M059J (cell line): ENCODE measurements at regions not wholly inside any gene's neighbourhood (a gene's known extent, or its start where the extent isn't known, plus 50 kb on each side); places are given as distances from the start of the nearest gene placed in this dataset.
A peak's percentile ranks its signal among the peaks of the same experiment; 100 is the strongest.
"Not testable (repeated sequence)": the region's sequence is repeated elsewhere in the genome, so short reads cannot be mapped to it uniquely, and the experiment has no call there.

Source experiments
- DNase-seq: peaks from one replicate; pipeline ENCODE4 v3.0.0-alpha.2; 2012; ENCODE audit warnings: low read depth

GRCh38 chr6:11452106-11452505 is 85.4 kb upstream of the TMEM170B start:
- DNase-seq, result not testable (repeated sequence)

GRCh38 chr6:11450037-11450436 is 87.5 kb upstream of the TMEM170B start:
- DNase-seq, result no peak

- DNase-seq, result no peak
Observed at GRCh38 chr6:11449408-11449807, 88.1 kb upstream of the TMEM170B start.

- no peak for DNase-seq
Observed at GRCh38 chr6:11448038-11448437, 89.5 kb upstream of the TMEM170B start.

- DNase-seq, result no peak
Observed at GRCh38 chr6:11447265-11447664, 90.3 kb upstream of the TMEM170B start.

GRCh38 chr6:11445146-11445545 is 92.4 kb upstream of the TMEM170B start:
- no peak for DNase-seq

- not testable (repeated sequence) for DNase-seq
Observed at GRCh38 chr6:11443125-11443524, 94.4 kb upstream of the TMEM170B start.

- DNase-seq, result no peak
Observed at GRCh38 chr6:11442495-11442894, 95.1 kb upstream of the TMEM170B start.

GRCh38 chr6:11439876-11440275 is 97.7 kb upstream of the TMEM170B start:
- no peak for DNase-seq

GRCh38 chr6:11439017-11439420 is 98.5 kb upstream of the TMEM170B start:
- no peak for DNase-seq

- DNase-seq, result peak; percentile 88
Observed at GRCh38 chr6:11437824-11438459, 99.6 kb upstream of the TMEM170B start.

- no peak for DNase-seq
Observed at GRCh38 chr6:11436508-11437096, 100.9 kb upstream of the TMEM170B start.

GRCh38 chr6:11434565-11435326 is 102.8 kb upstream of the TMEM170B start:
- peak; percentile 95 for DNase-seq

- DNase-seq, result peak; percentile 60
Observed at GRCh38 chr6:11433860-11434259, 103.7 kb upstream of the TMEM170B start.

- DNase-seq, result peak; percentile 96
Observed at GRCh38 chr6:11432713-11433450, 104.7 kb upstream of the TMEM170B start.

- DNase-seq, result peak; percentile 86
Observed at GRCh38 chr6:11432091-11432490, 105.5 kb upstream of the TMEM170B start.

- DNase-seq, result no peak
Observed at GRCh38 chr6:11431455-11431937, 106.1 kb upstream of the TMEM170B start.

GRCh38 chr6:11430036-11430435 is 107.5 kb upstream of the TMEM170B start:
- DNase-seq, result peak; percentile 98

GRCh38 chr6:11429577-11429976 is 108.0 kb upstream of the TMEM170B start:
- peak; percentile 94 for DNase-seq

- DNase-seq, result peak; percentile 100
Observed at GRCh38 chr6:11428895-11429294, 108.7 kb upstream of the TMEM170B start.

GRCh38 chr6:11428371-11428770 is 109.2 kb upstream of the TMEM170B start:
- peak; percentile 58 for DNase-seq

- peak; percentile 93 for DNase-seq
Observed at GRCh38 chr6:11427723-11428245, 109.8 kb upstream of the TMEM170B start.
